ENCODE measurements at regions not wholly inside any gene's neighbourhood (a gene's known extent, or its start where the extent isn't known, plus 50 kb on each side); places are given as distances from the start of the nearest gene placed in this dataset.

DNA sequence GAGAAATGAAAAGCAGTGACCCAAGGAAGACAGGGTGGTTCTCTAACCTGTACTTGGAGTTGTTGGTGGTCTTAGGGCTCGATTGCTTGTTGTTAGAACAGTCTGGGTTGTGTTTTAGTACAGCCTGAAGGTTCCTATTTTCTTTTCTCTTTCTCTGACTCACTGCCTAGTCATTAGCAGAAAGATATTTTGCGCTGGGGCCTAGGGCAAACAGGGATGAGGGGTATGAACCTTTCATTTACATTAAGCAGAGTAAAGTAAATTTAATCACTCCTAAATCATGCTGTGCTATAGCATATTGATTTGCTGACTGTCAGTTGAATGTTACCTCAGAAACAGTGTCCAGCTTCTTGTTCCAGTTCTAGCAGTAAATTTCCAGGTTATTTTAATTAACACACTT, 197.2 kb downstream of the RWDD3 start:
- no peak for DNase-seq

DNA sequence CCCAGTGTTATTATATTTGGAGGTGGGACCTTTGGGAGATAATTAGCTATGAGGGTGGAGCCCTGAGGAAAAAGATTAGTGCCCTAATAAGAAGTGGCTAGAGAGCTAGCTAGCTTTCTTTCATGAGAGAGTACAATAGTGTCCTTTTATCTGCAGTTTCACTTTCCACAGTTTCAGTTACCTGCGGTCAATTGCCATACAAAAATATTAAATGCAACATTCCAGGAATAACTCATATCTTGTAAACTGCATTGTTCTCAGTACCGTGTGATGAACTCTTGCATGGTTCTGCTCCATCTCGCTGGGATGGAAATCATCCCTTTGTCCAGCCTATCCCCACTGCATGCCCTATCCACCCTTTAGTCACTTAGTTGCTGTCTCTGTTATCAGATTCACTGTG, 201.6 kb downstream of the RWDD3 start:
- DNase-seq = no peak

DNA sequence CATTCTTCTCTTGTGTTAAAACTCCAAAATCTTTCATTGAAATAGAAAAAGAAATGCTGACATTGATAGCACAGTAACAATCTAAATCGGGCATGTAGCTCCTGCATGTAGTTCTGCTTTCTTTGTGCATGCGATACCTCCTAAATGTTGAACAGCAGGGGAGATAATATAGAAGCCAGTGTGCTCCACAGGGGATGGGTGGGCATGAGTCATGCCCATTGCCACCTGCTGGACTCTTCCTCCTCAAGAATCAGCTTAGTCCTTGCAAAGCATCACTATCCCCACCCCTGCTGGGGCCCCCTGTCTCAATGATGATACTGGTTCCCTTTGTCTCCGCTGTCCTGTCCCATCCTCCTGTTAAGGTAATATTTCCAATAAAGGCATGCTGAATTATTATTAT, 203.0 kb downstream of the RWDD3 start:
- DNase-seq = no peak

DNA sequence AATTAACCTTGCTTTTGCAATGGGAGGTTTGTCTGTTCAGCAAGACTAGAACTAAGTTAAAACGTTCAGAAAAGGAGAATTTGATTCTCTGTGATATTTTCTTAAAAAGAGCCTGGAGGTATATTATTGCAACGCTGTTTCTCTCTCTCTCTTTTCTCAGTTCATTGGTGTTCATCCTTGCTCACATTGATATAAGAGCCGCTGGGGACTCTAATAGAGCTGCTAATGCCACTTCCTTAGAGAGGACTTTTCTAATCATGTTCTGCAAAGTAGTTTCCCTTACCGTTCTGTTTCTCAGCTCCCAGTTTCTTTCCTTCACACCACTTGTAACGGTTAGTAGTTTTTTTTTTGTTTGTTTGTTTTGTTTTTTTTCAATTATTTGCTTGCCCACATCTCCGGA, 203.8 kb downstream of the RWDD3 start:
- DNase-seq = no peak

DNA sequence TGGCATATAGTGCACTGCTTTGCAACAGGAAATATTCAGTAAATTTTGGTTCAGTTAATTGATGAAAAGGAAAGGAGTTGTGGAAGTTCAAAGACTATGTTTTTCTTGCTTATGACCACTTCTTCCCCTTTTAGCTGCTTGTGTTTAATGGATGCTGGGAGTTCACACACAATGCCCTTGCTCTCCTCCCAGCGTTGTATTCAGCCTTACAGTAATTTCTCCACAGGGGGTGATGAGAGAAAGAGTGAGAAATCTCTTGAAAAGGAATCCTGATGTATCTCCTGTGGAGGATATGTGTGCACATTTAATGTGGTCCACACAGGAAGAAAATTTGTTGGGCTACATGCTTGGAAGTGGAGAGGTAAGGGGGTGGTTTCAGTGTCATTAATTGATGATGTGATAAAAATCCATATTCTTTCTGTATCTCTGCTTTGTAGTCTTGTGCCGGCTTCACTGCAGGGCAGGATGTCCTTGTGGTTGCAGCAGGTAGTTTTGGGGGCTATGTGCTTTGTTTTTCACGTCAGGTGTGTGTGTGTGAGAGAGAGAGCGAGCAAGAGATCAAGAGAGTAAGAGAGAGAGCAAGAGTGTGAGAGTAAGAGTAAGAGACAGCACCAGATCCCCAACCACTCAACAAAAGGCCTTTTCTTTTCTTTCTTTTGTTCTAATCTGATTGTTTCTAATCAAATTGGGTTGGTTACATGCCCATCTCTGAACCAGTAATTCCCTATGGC, 204.4 kb downstream of the RWDD3 start:
- no peak for DNase-seq

DNA sequence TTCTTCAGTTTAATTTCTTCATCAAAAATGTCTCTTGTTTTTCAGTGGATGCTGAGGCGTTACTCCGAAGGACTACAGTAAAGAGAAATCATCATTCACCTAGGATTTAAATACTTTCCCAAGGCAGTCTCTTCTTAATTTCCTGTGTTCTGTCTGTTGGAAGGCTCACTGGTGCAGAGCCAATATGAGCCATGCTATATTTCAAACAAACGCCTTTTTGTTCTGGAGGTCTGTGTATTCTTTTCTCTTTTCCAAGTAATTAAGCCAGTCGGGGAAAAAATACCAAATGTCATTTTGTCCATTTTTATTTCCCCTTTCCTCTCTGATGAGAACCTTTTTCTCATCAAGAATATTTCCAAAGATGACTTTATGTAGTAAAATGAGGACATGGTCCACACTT, 206.5 kb downstream of the RWDD3 start:
- DNase-seq = no peak

DNA sequence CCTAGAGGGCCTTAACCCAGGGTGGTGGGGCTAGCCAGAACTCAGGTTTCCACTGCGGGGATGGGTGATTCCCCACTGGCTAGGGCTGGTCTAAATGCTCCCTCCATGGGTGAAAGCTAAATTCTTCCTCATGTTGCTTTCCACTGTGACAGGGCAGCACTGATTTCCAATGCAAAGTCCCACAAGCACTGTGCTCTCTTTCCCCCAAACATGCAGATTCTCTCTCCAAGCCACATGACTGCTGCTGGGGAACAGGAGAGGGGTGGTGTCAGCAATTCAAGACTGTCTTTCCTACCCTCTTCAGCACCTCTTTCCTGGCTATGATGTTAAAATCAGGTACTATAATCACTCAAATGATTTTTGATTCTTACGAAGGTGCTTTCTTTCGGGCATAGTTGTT, 215.5 kb downstream of the RWDD3 start:
- DNase-seq = no peak

DNA sequence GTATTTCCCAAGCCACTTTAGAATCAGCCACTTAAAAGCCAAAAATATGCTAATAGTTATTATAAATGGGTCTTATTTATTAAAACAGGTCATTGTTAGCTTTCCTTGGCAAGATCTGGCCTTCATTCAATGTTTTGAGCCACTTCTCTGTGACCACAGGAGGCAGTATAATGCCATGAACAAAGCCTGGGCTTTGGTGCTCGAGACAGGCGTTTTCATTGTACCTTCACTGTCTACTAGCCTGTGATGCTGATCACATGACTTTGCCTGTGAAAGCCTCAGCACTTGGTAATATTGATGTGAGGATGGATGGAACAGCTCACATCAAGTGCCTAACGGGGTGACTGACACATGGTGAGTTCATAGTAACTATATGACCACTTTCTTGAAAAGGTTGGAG, 217.0 kb downstream of the RWDD3 start:
- no peak for DNase-seq

DNA sequence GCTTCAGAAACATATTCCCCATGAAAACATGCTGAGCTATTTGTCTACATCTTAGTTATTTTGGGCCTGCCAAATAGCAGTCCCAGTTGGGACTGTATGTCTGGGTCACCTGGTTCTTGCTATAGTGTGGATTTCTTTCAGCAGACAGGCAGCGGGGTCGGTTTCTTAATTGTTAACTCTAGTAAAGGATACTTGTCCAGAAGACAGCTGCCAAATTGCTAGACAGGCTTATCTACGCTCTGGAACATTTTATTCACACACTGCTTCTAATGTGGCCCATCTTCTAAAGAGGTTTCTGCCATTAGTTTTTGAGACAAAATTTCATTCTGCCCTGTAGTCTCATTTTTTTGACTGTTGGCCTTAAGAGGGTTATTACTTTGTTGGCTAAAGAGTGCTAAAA, 217.9 kb downstream of the RWDD3 start:
- DNase-seq = no peak

DNA sequence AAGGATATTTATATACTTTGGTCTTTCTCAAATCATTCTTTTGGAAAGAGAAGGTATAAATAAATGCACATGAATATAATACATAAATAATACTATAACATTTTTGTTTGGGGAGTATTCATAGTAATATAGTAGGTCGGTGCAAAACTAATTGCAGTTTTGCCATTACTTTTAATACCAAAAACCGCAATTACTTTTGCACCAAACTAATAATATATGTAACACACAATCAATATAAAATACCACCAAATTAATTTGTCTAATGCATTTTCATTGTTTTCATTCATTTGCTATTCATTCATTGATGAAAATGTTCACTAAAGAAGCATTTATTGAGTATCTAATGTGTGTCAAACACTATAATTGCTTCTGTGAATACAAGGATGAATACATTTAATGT, 219.0 kb downstream of the RWDD3 start:
- no peak for DNase-seq

DNA sequence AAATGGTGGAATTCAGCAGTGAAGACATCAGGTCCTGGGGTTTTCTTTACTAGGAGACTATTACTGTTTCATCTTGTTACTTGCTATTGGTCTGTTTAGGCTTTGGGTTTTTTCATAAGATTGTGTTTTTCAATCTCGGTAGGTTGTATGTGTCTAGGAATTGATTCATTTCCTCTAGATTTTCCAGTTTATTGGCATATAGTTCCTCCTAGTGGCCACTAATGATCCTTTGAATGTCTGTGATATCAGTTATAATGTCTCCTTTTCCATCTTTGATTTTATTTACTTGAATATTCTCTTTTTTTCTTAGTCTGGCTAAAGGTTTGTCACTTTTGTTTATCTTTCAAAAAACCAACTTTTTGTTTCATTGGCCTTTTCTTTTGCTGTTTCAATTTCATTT, 233.0 kb downstream of the RWDD3 start:
- no peak for DNase-seq

DNA sequence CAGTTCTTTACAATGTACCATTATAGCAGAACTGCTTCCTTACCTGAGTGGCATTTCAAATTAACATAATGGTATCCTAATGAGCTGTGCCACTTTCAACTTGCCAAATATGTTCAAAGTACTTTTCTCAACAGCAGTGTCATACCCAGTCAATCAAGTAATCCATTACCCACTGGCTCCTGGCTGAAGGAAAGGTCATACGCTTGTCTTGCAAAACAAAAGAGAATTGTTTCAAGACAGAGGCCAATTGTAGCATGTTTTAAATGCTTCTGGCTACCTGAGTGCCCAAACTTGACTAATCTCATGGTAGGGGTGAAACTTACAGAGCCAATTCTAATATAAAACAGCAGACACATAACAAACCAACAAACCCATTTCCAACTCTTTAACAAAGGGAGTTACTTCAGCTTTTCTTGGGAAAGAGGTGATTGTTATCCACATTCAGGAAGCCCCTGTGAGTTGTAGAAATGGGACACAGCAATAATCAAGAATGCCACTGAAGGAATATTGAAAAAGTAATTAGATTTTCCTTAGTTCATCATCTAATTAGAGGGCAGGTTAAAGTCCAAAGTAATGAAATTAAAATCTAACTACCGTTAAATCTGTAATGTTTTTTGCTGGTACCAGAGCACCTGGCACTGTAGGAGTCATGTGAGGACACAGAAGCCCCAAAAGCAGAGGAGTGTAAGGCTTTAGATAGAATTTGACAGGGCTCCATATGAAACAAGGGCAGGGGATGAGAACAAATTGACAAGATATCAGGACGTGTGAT, 241.9 kb downstream of the RWDD3 start:
- DNase-seq = no peak

DNA sequence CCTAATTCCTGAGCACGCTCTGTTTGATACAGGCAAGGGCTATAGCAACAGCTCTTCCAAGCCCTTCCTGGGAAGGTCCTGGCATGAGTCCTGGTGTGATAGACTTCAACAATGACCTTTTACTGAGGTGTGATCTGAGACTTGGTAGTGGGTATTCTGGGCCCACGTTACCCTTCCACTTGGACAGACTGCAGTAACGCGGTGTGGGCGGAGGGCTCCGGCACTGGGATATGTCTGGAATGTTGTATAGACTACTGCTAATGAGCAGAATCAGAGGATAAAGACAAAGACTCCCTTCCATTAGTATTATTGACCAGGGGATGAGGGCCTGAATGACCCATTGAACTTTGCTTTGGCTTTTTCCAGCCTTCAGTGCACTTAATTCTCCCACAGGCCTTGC, 262.3 kb downstream of the RWDD3 start:
- DNase-seq = no peak

DNA sequence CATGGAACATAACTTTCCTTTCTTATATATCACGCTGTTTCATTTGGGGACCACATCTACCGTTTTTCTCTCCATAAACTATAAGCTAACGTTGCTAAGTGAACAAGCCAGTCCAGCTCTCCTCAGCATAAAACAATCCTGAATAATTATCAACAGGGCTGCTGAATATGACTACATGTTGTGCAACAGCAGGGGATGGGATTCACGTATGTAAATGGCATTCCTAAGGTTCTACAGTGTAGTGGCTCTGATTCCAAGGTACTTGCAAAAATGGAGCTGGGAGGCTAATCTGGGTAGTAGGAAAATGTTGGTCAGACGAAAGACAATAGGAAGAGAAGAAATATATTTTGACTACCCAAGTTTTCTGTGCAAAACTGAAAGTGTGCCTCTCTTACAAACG, 262.8 kb downstream of the RWDD3 start:
- no peak for DNase-seq

DNA sequence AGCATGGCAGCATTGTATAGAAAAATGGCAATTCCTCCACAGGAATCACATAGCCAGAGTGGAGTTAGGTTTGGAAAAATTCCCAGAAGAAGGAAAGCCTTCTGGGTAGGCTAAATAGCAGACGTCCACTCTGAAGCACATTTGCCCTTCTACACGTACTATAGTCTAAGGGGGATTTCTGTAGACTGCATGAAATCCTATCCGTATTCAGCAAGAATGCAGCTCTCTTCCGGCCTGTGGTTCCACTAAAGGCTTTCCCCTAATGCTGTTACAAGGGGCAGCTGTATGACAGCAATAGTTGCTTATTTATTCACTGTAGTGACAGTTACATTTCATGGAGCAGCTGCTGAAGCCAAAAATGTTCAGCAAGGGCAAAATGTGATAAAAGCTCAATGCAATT, 263.6 kb downstream of the RWDD3 start:
- peak; percentile 3 for DNase-seq

DNA sequence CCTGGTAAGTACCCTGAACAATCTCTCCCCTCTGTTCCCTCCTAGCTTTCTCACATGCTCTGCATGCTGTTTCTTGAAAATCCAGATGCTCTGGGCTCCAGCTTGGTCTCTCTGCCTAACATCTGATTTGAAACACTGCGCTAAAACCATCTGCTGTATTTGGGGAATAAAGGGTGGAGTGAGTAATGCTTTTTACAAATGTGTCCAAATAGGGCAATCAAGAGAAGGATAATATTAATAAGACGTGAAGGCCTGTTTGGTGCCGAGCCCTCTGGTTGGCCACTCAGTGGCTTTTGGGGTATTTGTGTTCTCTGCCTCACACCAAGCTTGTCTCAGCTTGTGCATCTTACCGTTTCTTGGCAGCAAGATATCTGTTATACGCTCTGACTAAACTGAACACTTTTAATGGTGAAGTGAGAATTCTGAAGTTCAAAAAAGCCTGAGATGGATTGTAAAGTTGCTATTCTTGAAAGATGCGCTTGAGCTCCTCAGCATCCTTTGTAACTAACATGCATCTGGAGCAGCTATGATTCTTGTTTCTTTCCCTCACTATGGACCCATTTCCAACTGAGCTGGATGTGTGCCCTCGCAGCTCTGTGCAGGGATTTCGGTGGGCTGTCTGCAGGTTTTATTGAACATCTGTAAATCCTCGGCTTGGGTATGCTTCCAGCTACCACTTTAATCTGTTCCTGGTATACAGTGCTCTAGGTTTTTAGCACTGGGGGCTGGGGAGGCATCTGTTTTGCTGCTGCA, 269.4 kb downstream of the RWDD3 start:
- DNase-seq = no peak

DNA sequence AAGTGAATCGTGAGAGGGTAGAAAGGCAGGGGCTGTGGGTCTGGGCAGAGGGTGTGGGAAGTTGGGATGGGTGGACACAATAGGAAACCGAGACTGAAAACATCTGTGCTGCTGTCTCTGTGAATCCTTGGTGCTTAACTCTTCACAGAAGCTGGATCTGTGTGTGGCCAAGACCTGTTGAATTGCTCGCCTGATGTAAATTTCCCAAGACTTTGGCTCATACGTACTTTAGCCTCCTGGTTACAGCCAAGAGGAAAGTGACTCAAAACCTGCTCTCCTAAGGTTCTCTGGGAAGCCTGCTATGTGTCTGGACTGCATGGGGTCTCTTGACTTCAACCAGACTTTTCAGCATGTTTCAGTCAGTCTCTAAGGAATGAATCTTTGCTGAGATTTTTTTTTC, 270.3 kb downstream of the RWDD3 start:
- no peak for DNase-seq

DNA sequence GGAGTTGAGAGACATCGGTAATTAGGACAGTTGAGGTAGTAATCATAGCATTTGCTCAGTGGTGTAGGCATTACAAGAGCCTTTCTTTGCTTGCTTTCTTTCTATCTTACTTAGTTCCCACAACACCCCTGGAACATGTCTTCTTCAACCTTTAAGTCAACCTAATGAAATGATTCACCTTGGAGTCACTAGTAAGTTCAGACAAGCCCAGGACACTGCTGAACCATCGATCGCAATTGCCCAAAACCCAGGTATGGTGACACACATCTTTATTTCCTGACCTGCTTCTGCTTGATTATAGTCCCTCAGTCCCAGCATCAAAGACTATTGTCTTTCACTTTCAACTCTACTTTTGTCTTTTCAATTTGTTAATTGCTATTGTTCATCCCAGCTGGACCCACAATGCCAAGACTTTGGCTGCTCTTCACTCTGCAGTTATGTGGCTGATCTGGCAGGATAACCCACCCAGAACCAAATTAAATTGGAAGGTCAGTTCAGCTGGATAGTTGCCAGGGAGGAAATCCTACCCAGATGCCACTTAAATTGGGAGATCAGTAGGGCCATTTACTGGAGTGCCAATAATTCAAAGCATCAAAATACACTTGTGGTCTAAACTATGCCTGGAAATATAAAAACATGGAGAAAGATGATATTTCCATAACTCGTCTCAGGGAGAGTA, 272.9 kb downstream of the RWDD3 start:
- DNase-seq = no peak

DNA sequence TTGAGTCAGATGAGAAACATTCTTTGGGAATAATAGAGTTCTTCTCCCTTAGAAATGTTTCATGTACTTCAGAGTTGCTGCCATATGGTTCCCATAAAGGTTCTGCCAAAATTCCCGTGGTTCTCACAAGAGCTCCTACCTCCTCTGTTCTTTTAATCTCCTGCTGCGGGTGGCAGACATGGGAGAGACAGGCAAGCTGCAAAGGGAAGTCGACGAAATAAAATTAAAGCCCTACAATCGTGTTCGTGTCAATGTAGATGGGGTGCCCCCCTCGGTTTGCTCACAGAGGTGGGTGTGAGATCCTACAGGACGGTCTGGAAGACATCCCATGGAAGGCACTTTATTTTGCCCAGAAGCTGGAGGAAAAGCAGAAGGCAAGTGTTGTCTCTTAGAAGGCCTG, 276.0 kb downstream of the RWDD3 start:
- DNase-seq = no peak

DNA sequence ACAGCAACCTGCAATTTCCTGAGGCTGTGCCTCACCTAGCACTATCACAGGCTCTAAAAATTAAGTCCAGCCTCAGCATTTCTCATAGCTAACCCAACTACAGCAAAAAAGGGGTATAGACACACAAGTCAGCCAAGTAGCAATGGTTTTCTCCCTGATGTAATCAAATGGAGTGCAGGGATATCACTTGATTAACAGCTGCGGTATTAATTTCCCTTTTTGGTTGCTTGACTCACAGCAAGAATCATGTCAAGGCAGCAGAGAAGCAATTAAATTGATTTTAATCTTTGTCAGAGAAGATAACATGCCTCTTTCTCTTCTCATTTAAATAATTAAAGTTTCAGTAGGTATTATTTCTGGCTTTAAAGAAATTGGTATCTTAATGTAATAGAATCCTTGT, 278.9 kb downstream of the RWDD3 start:
- no peak for DNase-seq

DNA sequence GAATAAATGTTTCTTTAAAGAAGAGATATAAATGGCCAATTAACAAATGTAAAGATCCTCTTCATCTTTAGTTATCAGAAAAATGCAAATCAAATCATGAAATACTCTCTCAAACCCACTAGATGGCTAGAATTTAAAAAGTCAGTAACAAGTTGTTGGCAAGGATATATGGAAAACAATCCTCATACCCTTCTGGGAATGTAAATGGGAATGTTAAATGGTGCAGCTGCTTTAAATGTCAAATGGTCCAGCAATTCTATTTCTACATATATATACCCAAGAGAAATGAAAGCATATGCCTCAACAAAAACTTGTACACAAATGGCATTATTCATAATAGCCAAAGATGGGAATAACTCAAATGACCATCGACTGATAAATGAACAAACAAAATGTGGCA, 283.5 kb downstream of the RWDD3 start:
- no peak for DNase-seq

DNA sequence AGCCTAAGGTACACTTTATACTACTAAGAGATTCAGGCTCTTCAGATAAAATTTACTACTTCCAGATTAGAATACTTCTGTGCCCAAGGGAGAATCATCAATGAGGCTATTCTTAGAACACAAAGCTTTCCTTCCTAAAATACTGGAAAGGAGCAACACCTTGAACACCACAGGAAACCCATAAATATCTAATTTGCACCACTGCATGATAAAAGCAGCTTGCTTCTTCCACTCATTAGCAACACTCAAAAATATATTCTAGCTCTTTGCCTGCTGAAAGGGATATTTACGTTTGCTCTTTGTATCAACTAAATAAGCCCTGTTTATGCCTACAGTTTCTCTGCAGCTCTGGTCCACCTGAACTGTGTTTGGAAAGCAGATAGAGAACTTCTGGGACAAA, 284.3 kb downstream of the RWDD3 start:
- no peak for DNase-seq

DNA sequence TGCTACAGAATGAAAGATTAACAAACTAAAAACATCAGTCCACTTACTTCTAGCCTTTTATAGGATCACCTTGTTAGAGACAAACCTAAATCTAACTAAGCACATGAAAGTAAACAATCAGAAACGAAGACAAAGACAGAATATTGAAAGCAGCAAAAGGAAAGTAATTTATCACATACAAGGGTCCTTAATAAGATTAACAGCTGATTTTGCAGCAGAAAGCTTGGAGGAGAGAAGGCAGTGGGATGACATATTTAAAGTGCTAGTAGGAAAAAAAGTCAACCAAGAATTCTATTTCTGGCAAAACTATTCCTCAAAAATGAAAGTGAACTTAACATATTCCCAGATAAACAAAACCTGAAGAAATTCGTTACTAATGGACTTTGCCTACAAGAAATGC, 286.4 kb downstream of the RWDD3 start:
- DNase-seq = no peak

Measured in left kidney (tissue), 1 donor.